HepG2 (cell line): ENCODE measurements at regions not wholly inside any gene's neighbourhood (a gene's known extent, or its start where the extent isn't known, plus 50 kb on each side); places are given as distances from the start of the nearest gene placed in this dataset.

Experiments
- ATAC-seq: fragments of 200-7000 bp; cut with Tn5 transposase; 3 replicates; pipeline ENCODE4 v1.9.1; 2020; ENCODE audit warnings: mild to moderate bottlenecking, moderate library complexity
- BruUV-seq: library from RNA; stranded (reverse); fragments of 400-500 nt; replicated peaks from 2 replicates; lab custom pipeline; 2021; lab: Mats Ljungman, UMichigan
- CTCF ChIA-PET: fragments of 300-600 bp; formaldehyde crosslinking; extraction: SDS; loops from one replicate; lab custom pipeline; 2021; ENCODE audit warnings: low total read pairs, inconsistent platforms, low intra/inter-chr PET ratio; lab: Yijun Ruan, JAX
- POLR2A ChIA-PET: fragments of 350-600 bp; sonication (Branson Sonifier 250); formaldehyde crosslinking; loops from one replicate; lab custom pipeline; 2020; ENCODE audit warnings: antibody characterized with exemption, inconsistent platforms; lab: Yijun Ruan, JAX
- DNase-seq: peaks from one replicate; pipeline ENCODE4 v3.0.0-alpha.2; 2015; ENCODE audit warnings: low spot score
- FAIRE-seq: peaks from 3 replicates; lab custom pipeline; 2011; peaks lifted over from hg19 to GRCh38; lab: Jason Lieb, UNC
- H2AFZ ChIP-seq: one replicate; pipeline ENCODE4 v1.6.1; 2011; ENCODE audit warnings: low read length, inconsistent platforms
- H3K27ac ChIP-seq: fragments of 300-600 bp; 3 replicates; pipeline ENCODE4 v1.8.0; 2011; ENCODE audit warnings: mixed run types, mild to moderate bottlenecking, mixed read lengths, low read length, inconsistent platforms; ENCODE audit not compliant: insufficient read depth; ENCODE audit errors: extremely low read length
- H3K27me3 ChIP-seq, 2 experiments: fragments of 200-600 bp in 1 of 2; 2 replicates in 1 of 2; 3 replicates in 1 of 2; pipeline versions ENCODE4 v1.6.0 to v1.8.0; 2011; ENCODE audit warnings: low read length in 2 of 2, mild to moderate bottlenecking in 2 of 2, moderate library complexity in 2 of 2, inconsistent platforms in 1 of 2; ENCODE audit not compliant: insufficient read depth in 2 of 2, control insufficient read depth in 1 of 2
- H3K36me3 ChIP-seq, 2 experiments: fragments of 200-600 bp in 1 of 2; replicated peaks in 1 of 2; 2 replicates in 1 of 2; 3 replicates in 1 of 2; pipeline versions ENCODE4 v1.5.1 to v1.8.0; 2011; ENCODE audit warnings: low read length in 2 of 2, inconsistent platforms in 1 of 2; ENCODE audit not compliant: insufficient read depth in 2 of 2, control insufficient read depth in 1 of 2
- H3K4me1 ChIP-seq: 2 replicates; pipeline ENCODE4 v1.5.1; 2012; ENCODE audit warnings: low read length, inconsistent platforms; ENCODE audit not compliant: insufficient read depth
- H3K4me2 ChIP-seq: 2 replicates; pipeline ENCODE4 v1.6.0; 2011; ENCODE audit warnings: low read depth, low read length, inconsistent platforms
- H3K4me3 ChIP-seq, 3 experiments: fragments of 200-600 bp in 1 of 3; sonication (generic), shearing (Covaris generic) in 1 of 3; replicated peaks in 1 of 3; 2 replicates each; pipeline ENCODE4 v1.5.1; 2011 to 2016; ENCODE audit warnings: low read length in 3 of 3, inconsistent platforms in 2 of 3, low read depth in 2 of 3, mild to moderate bottlenecking in 2 of 3, control low read depth in 1 of 3, mixed read lengths in 1 of 3; ENCODE audit not compliant: insufficient read depth in 1 of 3
- H3K79me2 ChIP-seq: one replicate; pipeline ENCODE4 v1.6.1; 2011; ENCODE audit warnings: low read length, inconsistent platforms; ENCODE audit not compliant: insufficient read depth
- H3K9ac ChIP-seq: 2 replicates; pipeline ENCODE4 v1.6.0; 2011; ENCODE audit warnings: mild to moderate bottlenecking, low read depth, low read length, inconsistent platforms; ENCODE audit not compliant: insufficient read depth
- H3K9me3 ChIP-seq: 2 replicates; pipeline ENCODE4 v1.5.1; 2012; ENCODE audit warnings: mild to moderate bottlenecking, low read length
- H4K20me1 ChIP-seq: 2 replicates; pipeline ENCODE4 v1.6.0; 2011; ENCODE audit warnings: inconsistent platforms, mild to moderate bottlenecking, low read length, moderate library complexity; ENCODE audit not compliant: insufficient read depth
- BHLHE40 ChIP-seq: IDR thresholded peaks from 2 replicates; pipeline ENCODE4 v1.6.1; 2011; ENCODE audit warnings: low read length, improper control_type of control experiment
- EZH2 ChIP-seq: conservative IDR thresholded peaks from 2 replicates; pipeline ENCODE4 v1.6.1; 2012; ENCODE audit warnings: mild to moderate bottlenecking, low read depth, low read length, moderate library complexity
- FOXP4 ChIP-seq: sonication (generic); formaldehyde crosslinking; IDR thresholded peaks from 2 replicates; pipeline ENCODE4 v1.4.0; 2020; ENCODE audit warnings: missing genetic modification reagents
- GPN1 ChIP-seq: sonication (generic); formaldehyde crosslinking; IDR thresholded peaks from 2 replicates; pipeline ENCODE4 v1.5.1; 2020; ENCODE audit warnings: missing genetic modification reagents, borderline replicate concordance
- LRRFIP1 ChIP-seq: sonication (generic); formaldehyde crosslinking; conservative IDR thresholded peaks from 2 replicates; pipeline ENCODE4 v1.4.0; 2020; ENCODE audit warnings: missing genetic modification reagents
- NCOA5 ChIP-seq: sonication (generic); formaldehyde crosslinking; IDR thresholded peaks from 2 replicates; pipeline ENCODE4 v1.4.0; 2020; ENCODE audit warnings: missing genetic modification reagents
- NR2F1 ChIP-seq, 2 experiments: fragments of 450-650 bp in 1 of 2; formaldehyde crosslinking in 1 of 2; IDR thresholded peaks; 2 replicates each; pipeline versions ENCODE4 v1.5.0 to v1.6.1; 2016 to 2020; ENCODE audit warnings: mild to moderate bottlenecking in 1 of 2, missing compliant biosample characterization in 1 of 2, missing genetic modification reagents in 1 of 2, moderate library complexity in 1 of 2
- RBM39 ChIP-seq: fragments of 200-400 bp; formaldehyde crosslinking; IDR thresholded peaks from one replicate; pipeline ENCODE4 v1.6.1; 2018; ENCODE audit warnings: antibody characterized with exemption, mild to moderate bottlenecking, low read depth, low read length; ENCODE audit not compliant: poor library complexity, severe bottlenecking
- SALL2 ChIP-seq: sonication (generic); formaldehyde crosslinking; IDR thresholded peaks from 2 replicates; pipeline ENCODE4 v1.8.1; 2023; ENCODE audit warnings: mild to moderate bottlenecking, missing genetic modification reagents, inconsistent platforms
- SNRNP70 ChIP-seq: fragments of 200-400 bp; formaldehyde crosslinking; IDR thresholded peaks from 2 replicates; pipeline ENCODE4 v1.6.1; 2017; ENCODE audit warnings: mild to moderate bottlenecking, low read depth, low read length, moderate library complexity
- SP4 ChIP-seq: sonication (generic); formaldehyde crosslinking; IDR thresholded peaks from 2 replicates; pipeline ENCODE4 v1.8.1; 2023; ENCODE audit warnings: mild to moderate bottlenecking, missing genetic modification reagents
- ZNF10 ChIP-seq: sonication (generic); formaldehyde crosslinking; IDR thresholded peaks from 2 replicates; pipeline ENCODE4 v1.4.0; 2020; ENCODE audit warnings: mild to moderate bottlenecking, low read depth, missing genetic modification reagents, borderline replicate concordance
- ZNF556 ChIP-seq: sonication (generic); formaldehyde crosslinking; IDR thresholded peaks from 2 replicates; pipeline ENCODE4 v1.4.0; 2020; ENCODE audit warnings: mild to moderate bottlenecking, missing genetic modification reagents, borderline replicate concordance
- ZSCAN20 ChIP-seq: sonication (generic); formaldehyde crosslinking; IDR thresholded peaks from 2 replicates; pipeline ENCODE4 v1.4.0; 2020; ENCODE audit warnings: missing genetic modification reagents, mild to moderate bottlenecking, borderline replicate concordance
- WGBS: methylation state at CpG from one replicate; pipeline ENCODE4 v1.1.6; 2017; ENCODE audit warnings: low lambda C conversion rate; 5-methylcytosine and 5-hydroxymethylcytosine counted together
- in situ Hi-C: cut with HindIII; loops from 2 replicates; pipeline ENCODE4 v1.10.0; 2017; ENCODE audit warnings: low pct_unique_long_range_greater_than_20kb; ENCODE audit not compliant: extremely low pct_ligation_motif_present
- intact Hi-C: fragments of 100-400 bp; cut with micrococcal nuclease; formaldehyde crosslinking; loops from one replicate; pipeline ENCODE4 v1.10.0; 2022; ENCODE audit not compliant: unreplicated experiment
- TF ChIP-seq, protein P1 (sequence below): sonication (generic); formaldehyde crosslinking; IDR thresholded peaks from 2 replicates; pipeline ENCODE4 v1.5.1; 2020; ENCODE audit warnings: mild to moderate bottlenecking, missing genetic modification reagents, borderline replicate concordance
- TF ChIP-seq, protein P2 (sequence below): IDR thresholded peaks from 2 replicates; pipeline ENCODE4 v1.6.1; 2016; ENCODE audit warnings: missing genetic modification reagents, missing compliant biosample characterization

DNA sequence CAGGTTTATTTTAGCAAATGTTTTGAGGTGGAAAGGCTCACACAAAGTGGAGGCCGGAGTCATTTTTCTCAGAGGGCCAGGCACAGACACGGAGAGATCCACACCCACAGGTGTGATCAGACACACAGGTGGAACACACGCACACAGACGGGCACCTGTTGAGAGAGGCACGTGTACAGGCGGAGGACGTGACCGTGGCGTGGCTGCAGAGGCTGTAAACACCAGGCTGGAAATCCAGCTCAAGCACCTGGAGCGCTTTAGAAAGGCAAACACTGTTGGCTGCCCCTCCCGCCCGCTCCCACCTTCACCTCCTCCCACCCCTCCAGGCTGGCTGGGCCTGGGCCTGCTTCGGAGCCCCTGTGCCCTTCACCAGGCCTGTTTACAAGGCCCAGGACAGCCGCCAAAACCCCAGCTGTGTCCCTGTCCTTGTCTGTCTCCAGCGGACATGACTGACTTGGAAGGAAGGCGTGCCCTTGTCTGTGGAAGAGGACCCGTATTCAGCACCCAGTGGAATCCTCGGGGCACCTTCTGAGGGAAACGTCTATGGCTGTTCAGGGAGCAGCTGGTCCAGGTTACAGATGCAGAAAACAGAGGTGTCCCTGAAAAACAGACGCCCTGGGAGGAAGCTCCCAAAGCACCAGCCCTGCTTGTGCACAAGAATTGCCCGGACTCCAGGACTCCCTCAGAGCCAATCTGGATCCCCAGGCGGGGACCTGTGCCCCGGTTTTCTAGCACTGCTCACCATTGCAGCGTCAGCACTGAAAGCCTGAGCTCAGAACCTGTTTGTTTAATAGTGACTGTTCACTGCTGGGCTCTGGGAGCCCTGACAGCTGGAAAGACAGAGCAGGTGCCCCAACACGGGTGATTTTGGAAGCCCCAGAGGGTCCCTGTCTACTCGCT lies 134.3 kb upstream of the HAAO start:
- CTCF ChIA-PET: no interaction called here
- no peaks in the 10 kb centered on the region for H3K9me3 ChIP-seq
- H3K79me2 ChIP-seq: no peaks in the 10 kb centered on the region
- TSS peak; percentile 75 for BruUV-seq
- intact Hi-C loops (no loop called here), in situ Hi-C loops (loop anchor here (5.0 kb wide), 2 partner anchors 69 to 301 kb away; partner anchors contain the start of gene ZFP36L2)
- peak overlapping the region; percentile 88 for H3K27ac ChIP-seq
- H2AFZ ChIP-seq: no peak overlapping the region
- no peaks in the 10 kb centered on the region for H3K36me3 ChIP-seq
- no peak for FAIRE-seq
- POLR2A ChIA-PET: interaction anchor here (0.8 to 10.9 kb wide), 41 partner anchors 8 to 669 kb away, joined by 3 to 169 read pairs (median 4); partner anchors contain the start of genes HAAO, THADA and ZFP36L2
- H3K27me3 ChIP-seq: no peaks in the 10 kb centered on the region
- DNase-seq: peak; percentile 69
- H3K9ac ChIP-seq: peak overlapping the region; percentile 73
- H4K20me1 ChIP-seq: no peaks in the 10 kb centered on the region
- peak; percentile 31 for ATAC-seq
- peak overlapping the region; percentile 62 to 74 (median 70) for H3K4me3 ChIP-seq
- peak overlapping the region; percentile 98 for H3K4me2 ChIP-seq
- WGBS: 1% methylated on average over 22 of the region's 26 CpGs
- H3K4me1 ChIP-seq: peaks cover 98% of the 10 kb centered on the region
- TF ChIP-seq SNRNP70: no peak
- TF ChIP-seq SALL2: 0 out of 2 replicates have a peak, but pooled peaks have one; percentile 33
- peak; percentile 66; the same call in 1 of the 2 replicates for TF ChIP-seq SP4 (CRISPR knock-in tag)
- TF ChIP-seq ZNF556: 0 out of 2 replicates have a peak, but pooled peaks have one; percentile 11
- TF ChIP-seq BHLHE40: peak; percentile 41; the same call in 1 of the 2 replicates
- no peak for TF ChIP-seq RBM39
- TF ChIP-seq LRRFIP1: no peak
- TF ChIP-seq, protein P1, sequence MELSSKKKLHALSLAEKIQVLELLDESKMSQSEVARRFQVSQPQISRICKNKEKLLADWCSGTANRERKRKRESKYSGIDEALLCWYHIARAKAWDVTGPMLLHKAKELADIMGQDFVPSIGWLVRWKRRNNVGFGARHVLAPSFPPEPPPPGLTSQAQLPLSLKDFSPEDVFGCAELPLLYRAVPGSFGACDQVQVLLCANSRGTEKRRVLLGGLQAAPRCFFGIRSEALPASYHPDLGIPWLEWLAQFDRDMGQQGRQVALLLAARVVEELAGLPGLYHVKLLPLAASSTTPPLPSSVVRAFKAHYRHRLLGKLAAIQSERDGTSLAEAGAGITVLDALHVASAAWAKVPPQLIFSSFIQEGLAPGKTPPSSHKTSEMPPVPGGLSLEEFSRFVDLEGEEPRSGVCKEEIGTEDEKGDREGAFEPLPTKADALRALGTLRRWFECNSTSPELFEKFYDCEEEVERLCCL (CRISPR knock-in tag): no peak
- no peak for TF ChIP-seq NCOA5 (CRISPR knock-in tag)
- TF ChIP-seq FOXP4 (CRISPR knock-in tag): peak; percentile 86
- TF ChIP-seq, protein P2, sequence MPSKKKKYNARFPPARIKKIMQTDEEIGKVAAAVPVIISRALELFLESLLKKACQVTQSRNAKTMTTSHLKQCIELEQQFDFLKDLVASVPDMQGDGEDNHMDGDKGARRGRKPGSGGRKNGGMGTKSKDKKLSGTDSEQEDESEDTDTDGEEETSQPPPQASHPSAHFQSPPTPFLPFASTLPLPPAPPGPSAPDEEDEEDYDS: peak; percentile 52; the same call in 1 of the 2 replicates
- TF ChIP-seq EZH2: no peak
- TF ChIP-seq ZSCAN20 (CRISPR knock-in tag): no peak
- no peak for TF ChIP-seq ZNF10
- TF ChIP-seq NR2F1 (CRISPR knock-in tag; IDR thresholded peaks at IDR 0.05): no peak
- TF ChIP-seq GPN1 (CRISPR knock-in tag): 0 out of 2 replicates have a peak, but pooled peaks have one; percentile 19
